Endothelial cell (in vitro differentiated cells): ENCODE measurements at regions not wholly inside any gene's neighbourhood (a gene's known extent, or its start where the extent isn't known, plus 50 kb on each side); places are given as distances from the start of the nearest gene placed in this dataset.

Experiments used
- DNase-seq: peaks from one replicate; pipeline ENCODE4 v3.0.0; 2021; ENCODE audit warnings: low spot score
- H3K27ac Mint-ChIP-seq: one replicate; pipeline ENCODE4 v1.8.0; 2021; ENCODE audit warnings: mixed read lengths, inconsistent platforms; ENCODE audit not compliant: unreplicated experiment
- H3K27me3 Mint-ChIP-seq: one replicate; pipeline ENCODE4 v1.8.0; 2021; ENCODE audit warnings: mild to moderate bottlenecking, moderate library complexity, mixed read lengths, inconsistent platforms; ENCODE audit not compliant: unreplicated experiment
- H3K36me3 Mint-ChIP-seq: one replicate; pipeline ENCODE4 v1.8.0; 2021; ENCODE audit warnings: mild to moderate bottlenecking, low read depth, mixed read lengths, inconsistent platforms; ENCODE audit not compliant: unreplicated experiment
- H3K4me1 Mint-ChIP-seq: one replicate; pipeline ENCODE4 v1.8.0; 2021; ENCODE audit warnings: mild to moderate bottlenecking, mixed read lengths, inconsistent platforms; ENCODE audit not compliant: unreplicated experiment
- H3K4me3 Mint-ChIP-seq: one replicate; pipeline ENCODE4 v1.8.0; 2021; ENCODE audit warnings: mild to moderate bottlenecking, mixed read lengths, inconsistent platforms; ENCODE audit not compliant: unreplicated experiment
- H3K9me3 Mint-ChIP-seq: one replicate; pipeline ENCODE4 v1.8.0; 2021; ENCODE audit warnings: mixed read lengths, inconsistent platforms; ENCODE audit not compliant: unreplicated experiment
- TF ChIP-seq, protein P1 (sequence below): fragments of 200-600 bp; sonication (generic); IDR thresholded peaks from one replicate; pipeline ENCODE4 v1.5.0; 2021; ENCODE audit warnings: antibody characterized with exemption; ENCODE audit not compliant: unreplicated experiment

DNA sequence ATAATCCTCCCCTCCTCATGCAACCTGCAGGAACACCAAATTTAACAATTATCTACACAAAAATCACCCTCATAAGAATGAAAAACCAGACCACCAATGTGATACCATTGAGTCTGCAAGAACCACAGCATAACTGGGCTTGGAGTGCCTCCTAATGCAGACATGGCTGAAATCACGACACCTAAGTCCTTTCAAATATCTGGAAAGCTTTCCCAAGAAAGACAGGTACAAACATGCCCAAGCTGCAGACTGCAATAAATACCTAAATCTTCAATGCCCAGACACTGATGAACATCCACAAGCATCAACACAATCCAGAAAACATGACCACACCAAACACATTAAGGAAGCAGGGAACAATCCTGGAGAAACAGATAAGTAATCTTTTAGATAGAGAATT is 417.1 kb downstream of the LMO7 start:
- Mint-ChIP-seq H3K27me3 (peaks cover 1% of the 10 kb centered on the region), H3K4me3 (no peak overlapping the region), H3K4me1 (peaks cover 2% of the 10 kb centered on the region), H3K9me3 (no peaks in the 10 kb centered on the region), H3K27ac (no peak overlapping the region), H3K36me3 (no peaks in the 10 kb centered on the region)
- no peak for DNase-seq
- TF ChIP-seq, protein P1, sequence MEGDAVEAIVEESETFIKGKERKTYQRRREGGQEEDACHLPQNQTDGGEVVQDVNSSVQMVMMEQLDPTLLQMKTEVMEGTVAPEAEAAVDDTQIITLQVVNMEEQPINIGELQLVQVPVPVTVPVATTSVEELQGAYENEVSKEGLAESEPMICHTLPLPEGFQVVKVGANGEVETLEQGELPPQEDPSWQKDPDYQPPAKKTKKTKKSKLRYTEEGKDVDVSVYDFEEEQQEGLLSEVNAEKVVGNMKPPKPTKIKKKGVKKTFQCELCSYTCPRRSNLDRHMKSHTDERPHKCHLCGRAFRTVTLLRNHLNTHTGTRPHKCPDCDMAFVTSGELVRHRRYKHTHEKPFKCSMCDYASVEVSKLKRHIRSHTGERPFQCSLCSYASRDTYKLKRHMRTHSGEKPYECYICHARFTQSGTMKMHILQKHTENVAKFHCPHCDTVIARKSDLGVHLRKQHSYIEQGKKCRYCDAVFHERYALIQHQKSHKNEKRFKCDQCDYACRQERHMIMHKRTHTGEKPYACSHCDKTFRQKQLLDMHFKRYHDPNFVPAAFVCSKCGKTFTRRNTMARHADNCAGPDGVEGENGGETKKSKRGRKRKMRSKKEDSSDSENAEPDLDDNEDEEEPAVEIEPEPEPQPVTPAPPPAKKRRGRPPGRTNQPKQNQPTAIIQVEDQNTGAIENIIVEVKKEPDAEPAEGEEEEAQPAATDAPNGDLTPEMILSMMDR = no peak

DNA sequence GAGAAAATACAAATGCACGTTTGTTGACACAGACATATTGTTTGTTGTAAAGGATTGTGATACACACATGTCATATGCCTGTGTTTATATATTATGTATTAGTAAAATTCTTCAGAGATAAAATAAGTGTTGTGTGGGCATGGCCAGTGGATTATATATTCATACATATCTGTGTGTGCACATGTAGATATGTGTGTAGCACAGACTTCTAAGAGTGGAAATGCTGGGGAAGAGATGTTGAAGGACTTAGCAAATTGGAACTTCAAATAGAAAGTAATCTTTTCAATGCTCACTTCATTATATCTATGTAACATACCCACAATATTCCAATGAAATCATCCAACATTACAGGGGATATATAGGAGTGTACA is 413.2 kb downstream of the LMO7 start:
- no peaks in the 10 kb centered on the region for H3K36me3 Mint-ChIP-seq
- peaks cover 1% of the 10 kb centered on the region for H3K27me3 Mint-ChIP-seq
- H3K4me3 Mint-ChIP-seq = no peak overlapping the region
- no peak for DNase-seq
- H3K4me1 Mint-ChIP-seq = peaks cover 2% of the 10 kb centered on the region
- TF ChIP-seq, protein P1 = no peak
- no peaks in the 10 kb centered on the region for H3K9me3 Mint-ChIP-seq
- no peak overlapping the region for H3K27ac Mint-ChIP-seq

DNA sequence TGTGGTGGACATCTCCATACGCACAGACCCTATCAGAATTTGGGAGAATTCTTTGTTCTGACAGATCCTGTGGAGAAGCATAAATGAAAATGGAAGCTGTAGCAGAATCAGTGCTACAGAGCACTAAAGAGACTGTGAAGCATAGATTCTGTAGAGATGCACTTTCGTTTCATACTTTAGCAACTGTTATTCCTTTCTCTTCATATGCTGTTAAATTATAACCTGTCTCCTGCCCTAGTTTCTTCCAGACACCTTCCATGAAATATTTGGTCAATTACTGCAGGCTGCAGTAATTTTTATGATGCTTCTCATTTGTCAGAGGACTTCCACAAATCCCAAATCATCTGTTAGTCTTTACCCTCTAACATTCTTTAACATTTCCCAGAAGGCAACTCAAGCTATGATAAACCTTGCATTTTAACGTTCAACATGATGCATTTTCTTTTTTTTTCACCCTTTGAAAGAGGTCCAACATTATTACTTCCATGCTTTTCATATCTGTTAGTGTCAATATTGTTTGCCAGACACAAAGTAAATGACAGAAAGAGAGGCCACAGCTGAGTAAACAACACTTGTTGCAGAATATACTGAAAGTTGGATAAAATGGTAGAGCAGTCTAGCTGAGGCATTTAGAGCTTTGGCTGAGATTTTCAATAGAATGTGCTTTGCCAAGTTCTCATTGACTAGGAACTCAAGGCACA is 412.7 kb downstream of the LMO7 start:
- peaks cover 1% of the 10 kb centered on the region for H3K27me3 Mint-ChIP-seq
- no peak overlapping the region for H3K27ac Mint-ChIP-seq
- TF ChIP-seq, protein P1 = no peak
- H3K36me3 Mint-ChIP-seq = no peaks in the 10 kb centered on the region
- no peaks in the 10 kb centered on the region for H3K9me3 Mint-ChIP-seq
- H3K4me1 Mint-ChIP-seq = peaks cover 3% of the 10 kb centered on the region
- DNase-seq = no peak
- H3K4me3 Mint-ChIP-seq = no peak overlapping the region

DNA sequence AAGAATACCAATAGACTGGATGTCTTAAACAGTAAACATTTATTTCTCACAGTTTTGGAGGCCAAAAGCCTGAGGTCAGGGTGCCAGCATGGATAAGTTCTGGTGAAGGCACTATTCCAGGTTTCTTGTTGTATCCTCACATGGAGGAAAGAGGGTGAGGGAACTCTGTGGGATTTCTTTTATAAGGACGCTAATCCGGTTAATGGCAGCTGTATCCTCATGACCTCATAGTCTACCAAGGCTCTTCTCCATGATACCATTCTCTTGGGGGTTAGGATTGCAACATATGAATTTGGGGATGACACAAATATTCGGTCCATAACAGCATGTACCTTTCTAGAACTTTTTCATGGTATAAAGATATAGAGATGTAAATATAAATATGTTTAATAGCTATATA is 412.0 kb downstream of the LMO7 start:
- Mint-ChIP-seq H3K4me3 (no peak overlapping the region), H3K27ac (no peak overlapping the region), H3K36me3 (no peaks in the 10 kb centered on the region), H3K27me3 (peaks cover 1% of the 10 kb centered on the region), H3K9me3 (no peaks in the 10 kb centered on the region), H3K4me1 (peaks cover 2% of the 10 kb centered on the region)
- no peak for DNase-seq
- TF ChIP-seq, protein P1 = no peak

DNA sequence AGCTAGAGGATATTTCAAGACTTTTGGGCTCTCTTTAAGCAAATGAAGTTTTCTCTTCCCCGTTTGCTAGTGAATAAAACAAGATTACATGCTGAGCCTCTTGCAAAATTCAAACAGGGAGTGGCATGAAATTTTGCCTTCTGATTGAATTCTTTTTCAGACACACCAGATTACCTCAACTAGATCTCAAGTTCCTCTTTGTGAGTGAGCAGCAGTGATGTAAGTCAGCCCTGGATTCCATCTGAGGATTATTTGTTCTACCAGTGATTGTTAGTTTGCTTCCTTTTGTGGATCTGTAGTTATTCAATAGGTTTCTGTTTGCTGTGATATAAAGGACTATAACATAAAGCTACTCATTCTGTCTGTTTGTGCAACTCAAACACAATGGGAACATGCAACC is 407.7 kb downstream of the LMO7 start:
- no peaks in the 10 kb centered on the region for H3K27me3 Mint-ChIP-seq
- H3K36me3 Mint-ChIP-seq = no peaks in the 10 kb centered on the region
- TF ChIP-seq, protein P1 = no peak
- no peak for DNase-seq
- H3K9me3 Mint-ChIP-seq = no peaks in the 10 kb centered on the region
- no peak overlapping the region for H3K4me3 Mint-ChIP-seq
- peaks cover 2% of the 10 kb centered on the region for H3K4me1 Mint-ChIP-seq
- H3K27ac Mint-ChIP-seq = peak overlapping the region; percentile 62
